HG03520 (cell line): ENCODE measurements at regions not wholly inside any gene's neighbourhood (a gene's known extent, or its start where the extent isn't known, plus 50 kb on each side); places are given as distances from the start of the nearest gene placed in this dataset.
A peak's percentile ranks its signal among the peaks of the same experiment; 100 is the strongest.

ENCODE experiments used
- ATAC-seq: cut with Tn5 transposase; IDR thresholded peaks from one replicate; pipeline ENCODE4 v1.9.1; 2021; ENCODE audit warnings: mild to moderate bottlenecking, moderate library complexity; ENCODE audit not compliant: unreplicated experiment

- no peak for ATAC-seq
These were observed 257.7 kb downstream of the TDRD15 start for GRCh38 chr2:21381421-21381820.

- ATAC-seq, result no peak
These were observed 259.1 kb downstream of the TDRD15 start for GRCh38 chr2:21382701-21383520.

- ATAC-seq, result no peak
These were observed 262.9 kb downstream of the TDRD15 start for GRCh38 chr2:21386666-21387065.

GRCh38 chr2:21392649-21393048 lies 268.9 kb downstream of the TDRD15 start:
- ATAC-seq, result no peak

- no peak for ATAC-seq
These were observed 269.4 kb downstream of the TDRD15 start for GRCh38 chr2:21393173-21393572.

DNA sequence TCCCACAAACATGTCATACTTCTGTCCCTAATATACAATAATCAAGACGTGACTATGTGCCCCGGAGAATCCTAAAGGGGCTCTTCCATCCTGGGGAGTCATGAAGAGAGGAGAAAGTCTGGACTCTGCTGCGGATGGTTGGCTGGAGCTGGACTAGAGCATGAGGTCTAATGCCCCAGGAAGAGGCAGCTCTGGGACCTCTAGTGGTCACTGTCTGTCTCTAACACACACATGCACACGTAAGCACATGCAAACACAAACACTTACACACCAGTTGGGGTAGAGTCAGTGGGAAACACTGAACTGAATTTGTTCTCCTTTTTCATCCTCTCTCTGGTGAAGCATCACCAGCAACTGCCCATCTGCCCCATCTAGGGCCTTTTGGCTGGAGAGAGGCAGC lies 271.6 kb downstream of the TDRD15 start:
- ATAC-seq, result peak; percentile 65

- ATAC-seq, result no peak
These were observed 272.5 kb downstream of the TDRD15 start for GRCh38 chr2:21396252-21396651.

DNA sequence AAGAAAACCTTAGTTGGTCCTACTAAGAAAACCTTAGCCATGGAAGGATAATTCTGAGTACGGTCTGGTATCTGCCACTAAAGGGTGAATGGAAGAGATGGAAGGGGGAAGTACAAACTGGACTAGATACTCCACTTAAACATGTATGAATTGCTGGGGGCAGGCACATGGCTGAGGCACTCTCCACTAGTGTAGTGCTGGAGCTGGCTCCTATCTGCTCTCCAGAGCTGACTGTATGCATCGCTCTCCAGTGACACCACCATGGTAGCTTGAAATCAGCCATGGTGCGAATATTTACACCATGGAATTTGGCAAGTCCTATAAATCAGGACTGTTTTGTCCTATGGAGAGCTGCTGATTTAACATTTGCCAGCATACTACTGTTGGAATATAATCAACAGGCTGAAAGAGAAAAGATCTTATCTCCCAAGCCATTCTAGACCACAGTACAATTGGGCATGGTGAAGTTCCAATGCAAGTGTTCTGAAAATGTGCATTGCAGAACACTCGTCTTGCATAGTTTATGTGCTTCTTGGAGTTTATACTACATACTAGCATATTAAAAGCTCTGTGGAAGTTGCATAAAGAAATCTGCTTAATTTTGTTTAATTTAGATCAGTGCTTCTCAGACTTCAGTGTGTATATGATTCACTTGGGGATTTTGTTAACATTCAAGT lies 277.4 kb downstream of the TDRD15 start:
- no peak for ATAC-seq

- no peak for ATAC-seq
These were observed 280.4 kb downstream of the TDRD15 start for GRCh38 chr2:21404137-21404536.

DNA sequence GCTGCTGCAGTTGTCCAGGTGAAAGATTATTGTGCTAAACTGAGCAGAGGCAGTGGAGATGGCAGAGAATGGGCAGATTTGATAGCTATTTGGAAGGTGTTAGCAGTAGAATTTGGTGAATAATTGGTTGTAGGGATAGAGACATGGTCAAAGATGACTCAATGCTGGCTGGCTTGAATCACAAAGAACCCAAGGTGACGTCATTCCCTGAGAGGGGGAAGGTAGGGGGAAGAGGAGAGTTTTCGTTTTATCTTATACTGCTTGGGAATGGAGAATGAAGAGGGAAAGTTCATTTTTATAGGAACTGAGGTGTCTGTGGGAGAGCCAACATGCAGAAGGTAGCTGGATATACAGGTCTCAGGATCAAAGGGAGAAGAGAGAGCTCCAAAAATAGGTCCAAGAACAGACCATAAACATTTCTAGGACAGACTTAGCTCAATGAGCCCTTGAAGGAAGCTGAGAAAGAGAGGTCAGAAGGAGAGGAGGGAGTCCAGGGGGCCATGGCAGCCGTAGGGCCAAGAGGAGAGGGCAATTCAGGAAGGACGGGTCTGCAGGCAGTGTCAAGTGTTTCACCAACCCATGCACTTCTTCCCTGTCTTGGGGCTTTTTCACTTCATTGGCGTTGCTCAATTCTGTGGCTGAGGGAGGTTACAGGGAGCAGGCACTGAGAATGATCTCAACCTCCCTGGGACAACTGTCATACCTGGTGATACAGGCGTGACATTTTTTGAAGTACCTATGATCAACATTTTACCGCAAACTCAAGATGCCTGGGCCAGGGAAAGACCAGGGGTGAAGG lies 281.3 kb downstream of the TDRD15 start:
- no peak for ATAC-seq

DNA sequence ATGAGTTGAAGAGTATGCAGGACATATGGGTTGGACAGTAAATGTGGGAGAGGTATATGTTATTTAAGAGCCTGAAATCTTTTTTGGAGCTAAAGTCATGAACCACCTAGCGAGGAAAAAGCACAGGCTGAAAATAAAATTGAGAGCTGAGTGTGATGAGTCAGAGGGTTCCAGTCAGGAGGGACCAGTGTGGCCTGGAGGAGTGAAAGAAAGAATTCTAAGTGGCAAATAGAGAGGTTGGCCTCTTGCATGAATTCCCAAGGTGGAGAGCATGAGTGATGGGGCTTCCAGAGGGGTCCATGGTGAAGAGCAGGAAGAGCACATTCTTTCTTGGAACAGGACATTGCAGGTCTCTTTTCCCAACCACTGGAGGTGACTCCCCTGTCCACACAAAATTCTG lies 282.6 kb downstream of the TDRD15 start:
- no peak for ATAC-seq

DNA sequence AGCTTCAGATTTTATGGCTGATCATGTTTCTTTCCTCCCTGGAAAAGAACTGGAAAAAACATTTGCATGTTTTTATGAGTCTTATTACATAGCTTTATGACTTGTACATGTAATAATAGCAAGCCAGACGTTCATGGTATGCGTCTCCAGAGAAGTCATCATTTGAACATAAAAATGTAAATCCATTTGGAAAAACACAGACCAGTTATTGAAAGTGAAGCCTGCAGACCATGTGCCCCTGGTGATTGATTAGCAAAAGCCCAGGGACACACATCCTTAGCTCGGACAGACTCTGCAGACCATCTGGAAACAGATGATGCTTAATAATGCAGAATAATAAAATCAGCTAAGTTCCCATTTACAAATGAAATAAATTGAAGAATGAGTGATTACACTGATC lies 283.1 kb downstream of the TDRD15 start:
- no peak for ATAC-seq

GRCh38 chr2:21407851-21408250 lies 284.1 kb downstream of the TDRD15 start:
- no peak for ATAC-seq

- no peak for ATAC-seq
These were observed 288.0 kb downstream of the TDRD15 start for GRCh38 chr2:21411741-21412140.

DNA sequence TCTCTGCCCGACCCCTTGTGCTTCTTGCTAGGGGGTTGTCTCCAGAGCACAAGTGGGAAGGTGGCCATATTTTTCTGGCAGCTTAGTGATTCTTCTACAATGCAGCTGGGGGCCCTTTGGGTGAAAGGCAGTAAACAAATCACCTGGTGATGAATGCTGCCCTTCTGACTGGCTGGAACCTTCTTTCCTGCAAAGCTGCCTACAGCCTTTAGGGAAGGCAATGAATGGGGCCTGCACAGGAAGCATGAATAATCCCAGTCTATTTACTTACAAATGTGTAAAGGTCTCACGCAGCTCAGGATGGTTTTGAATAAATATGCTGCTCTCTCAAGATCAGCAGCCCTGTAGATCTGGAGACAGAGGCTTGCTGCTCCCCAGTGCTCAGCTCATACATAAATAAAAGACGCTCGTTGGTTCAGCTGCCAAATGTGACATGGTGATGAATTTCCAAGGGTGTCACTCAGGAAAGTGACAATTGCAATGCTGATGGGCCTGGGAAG lies 289.2 kb downstream of the TDRD15 start:
- ATAC-seq, result no peak

- no peak for ATAC-seq
These were observed 291.5 kb downstream of the TDRD15 start for GRCh38 chr2:21415234-21415633.

DNA sequence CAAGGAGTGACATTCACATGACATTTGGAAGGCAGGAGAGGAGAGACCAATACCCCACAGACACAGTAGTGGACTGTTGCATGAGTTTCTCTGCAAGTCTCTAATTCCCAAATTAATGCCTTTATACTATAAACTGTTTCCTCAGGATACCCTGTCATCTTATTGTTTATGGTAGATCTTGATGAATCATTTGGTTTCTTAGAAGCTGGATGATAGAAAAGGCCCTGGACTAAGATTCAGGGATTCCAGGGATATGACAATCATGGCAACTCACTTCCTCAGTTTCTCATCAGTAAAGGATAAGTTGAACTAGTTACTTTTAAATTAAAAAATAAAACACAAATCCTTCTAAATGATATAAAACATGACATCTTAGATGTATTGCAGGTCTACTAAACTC lies 292.5 kb downstream of the TDRD15 start:
- ATAC-seq, result no peak

DNA sequence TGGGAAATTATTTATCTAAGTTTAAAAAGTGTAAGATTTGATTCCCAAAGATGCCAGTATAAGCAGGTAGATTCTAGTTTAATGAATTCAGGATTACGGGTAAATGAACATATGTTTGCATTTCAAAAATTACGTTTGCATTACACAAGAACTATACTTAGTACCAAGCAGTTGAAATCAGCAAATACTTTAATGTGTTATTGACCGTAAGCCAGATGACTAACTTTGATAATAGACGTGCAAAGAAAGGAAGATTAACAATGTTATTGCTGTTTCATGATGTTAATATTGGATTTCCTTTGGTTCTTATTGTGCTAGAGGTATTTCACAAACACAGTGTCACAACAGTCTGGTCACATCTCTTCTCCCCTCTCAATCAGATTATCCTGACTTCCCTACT lies 294.7 kb downstream of the TDRD15 start:
- ATAC-seq, result no peak

DNA sequence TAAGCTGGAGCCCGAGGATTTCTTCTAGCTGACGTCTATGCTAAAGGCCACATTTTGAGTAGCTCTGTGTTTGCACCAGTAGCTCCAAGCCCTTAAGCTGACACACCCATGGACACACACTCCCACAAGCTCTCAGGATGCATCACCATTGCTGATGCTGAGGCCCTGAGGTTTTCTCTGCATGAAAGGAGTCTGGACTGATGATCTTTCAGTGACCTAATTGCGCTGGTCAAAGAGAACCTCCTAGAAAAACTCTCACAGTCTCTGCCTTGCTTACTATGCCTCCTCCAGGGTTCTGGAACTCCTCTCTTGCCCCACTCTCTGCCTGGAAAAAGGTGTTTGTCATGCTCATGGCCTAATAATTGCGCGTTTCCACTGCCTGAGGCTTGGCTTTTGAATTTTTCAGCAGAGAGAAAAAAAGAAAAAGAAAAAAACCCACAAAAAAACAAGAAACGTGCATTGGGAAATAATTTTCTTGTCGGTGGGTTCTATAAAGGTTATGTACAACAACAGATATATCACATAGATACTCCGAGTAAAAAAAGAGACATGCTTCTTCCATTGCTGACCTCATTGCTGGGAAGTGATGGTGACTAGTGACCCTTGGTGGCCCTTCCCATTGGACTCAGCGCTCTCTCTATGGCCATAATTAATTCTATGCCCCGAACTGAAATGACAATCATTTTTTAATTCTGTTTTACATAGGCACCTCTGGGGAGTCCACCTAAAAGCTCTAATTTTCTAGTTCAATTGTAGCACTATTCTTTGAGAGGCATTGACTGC lies 297.0 kb downstream of the TDRD15 start:
- ATAC-seq, result no peak

DNA sequence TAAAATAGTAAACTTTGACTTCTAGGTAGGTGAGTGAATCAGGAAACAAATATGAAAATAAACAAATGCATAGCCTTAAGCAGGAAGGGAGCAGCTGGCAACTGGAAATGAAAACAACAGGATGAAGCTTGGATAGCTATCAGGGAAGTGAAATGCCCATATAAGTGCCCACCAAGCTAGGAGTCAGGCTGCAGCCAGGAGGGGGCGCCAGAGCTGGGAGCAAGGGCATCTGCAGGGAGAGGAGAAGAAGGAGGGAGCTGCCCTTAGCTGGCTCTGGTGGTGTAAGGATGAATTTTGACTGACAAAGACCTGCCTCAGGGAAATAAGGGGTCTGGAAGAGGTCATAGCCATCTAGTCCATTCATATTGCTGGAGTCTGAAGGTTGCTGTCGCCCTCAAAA lies 298.3 kb downstream of the TDRD15 start:
- no peak for ATAC-seq
